ENCODE measurements at regions not wholly inside any gene's neighbourhood (a gene's known extent, or its start where the extent isn't known, plus 50 kb on each side); places are given as distances from the start of the nearest gene placed in this dataset.

GRCh38 chr1:50292276-50292675, 131.0 kb downstream of the DMRTA2 start:
- no peak for DNase-seq

- DNase-seq = no peak
Measured at GRCh38 chr1:50289495-50289894, 133.7 kb downstream of the DMRTA2 start.

- DNase-seq = no peak
Measured at GRCh38 chr1:50285994-50286393, 137.2 kb downstream of the DMRTA2 start.

GRCh38 chr1:50279622-50280330, 143.5 kb downstream of the DMRTA2 start:
- DNase-seq = no peak

- DNase-seq = no peak
Measured at GRCh38 chr1:50278961-50279360, 144.3 kb downstream of the DMRTA2 start.

- DNase-seq = no peak
Measured at GRCh38 chr1:50278410-50278809, 144.8 kb downstream of the DMRTA2 start.

GRCh38 chr1:50275566-50275965, 147.7 kb downstream of the DMRTA2 start:
- DNase-seq = no peak

GRCh38 chr1:50272912-50273311, 150.3 kb downstream of the DMRTA2 start:
- DNase-seq = no peak

GRCh38 chr1:50271968-50272578, 151.2 kb downstream of the DMRTA2 start:
- no peak for DNase-seq

- no peak for DNase-seq
Measured at GRCh38 chr1:50271337-50271736, 151.9 kb downstream of the DMRTA2 start.

GRCh38 chr1:50270926-50271325, 152.3 kb downstream of the DMRTA2 start:
- no peak for DNase-seq

GRCh38 chr1:50268049-50268448, 155.2 kb downstream of the DMRTA2 start:
- no peak for DNase-seq

- DNase-seq = no peak
Measured at GRCh38 chr1:50266509-50266908, 156.7 kb downstream of the DMRTA2 start.

GRCh38 chr1:50265790-50266314, 157.1 kb downstream of the ELAVL4 start:
- no peak for DNase-seq

GRCh38 chr1:50264590-50264989, 155.9 kb downstream of the ELAVL4 start:
- DNase-seq = no peak

GRCh38 chr1:50262436-50262835, 153.7 kb downstream of the ELAVL4 start:
- DNase-seq = no peak

GRCh38 chr1:50261951-50262350, 153.2 kb downstream of the ELAVL4 start:
- no peak for DNase-seq

GRCh38 chr1:50257940-50258685, 149.4 kb downstream of the ELAVL4 start:
- no peak for DNase-seq

GRCh38 chr1:50257029-50257428, 148.3 kb downstream of the ELAVL4 start:
- no peak for DNase-seq

All from amniotic stem cell (primary cell).